Right lobe of liver (tissue), 6 donors: ENCODE measurements at regions not wholly inside any gene's neighbourhood (a gene's known extent, or its start where the extent isn't known, plus 50 kb on each side); places are given as distances from the start of the nearest gene placed in this dataset.

Experiments
- ATAC-seq, 4 donors: fragments of 200-7000 bp; cut with Tn5 transposase; one replicate each; pipeline ENCODE4 v1.9.1; 2020; ENCODE audit warnings: mild to moderate bottlenecking in 4 of 4, moderate library complexity in 4 of 4
- DNase-seq, 3 donors: peaks; one replicate each; pipeline ENCODE4 v3.0.0-alpha.2; 2020
- H3K27ac ChIP-seq, 3 donors: fragments of 200-600 bp; one replicate each; pipeline ENCODE4 v1.8.0; 2022
- H3K27me3 ChIP-seq, 2 donors: fragments of 200-600 bp; one replicate each; pipeline ENCODE4 v1.8.0; 2022
- H3K36me3 ChIP-seq, 4 donors: fragments of 200-600 bp; sonication (generic) in 1 of 4; one replicate each; pipeline versions ENCODE4 v1.5.1 to v1.8.0; 2017 to 2022; ENCODE audit warnings: control low read depth in 1 of 4
- H3K4me1 ChIP-seq, 4 donors: fragments of 200-600 bp; sonication (generic) in 1 of 4; one replicate each; pipeline versions ENCODE4 v1.5.1 to v1.8.0; 2017 to 2022; ENCODE audit warnings: control low read depth in 1 of 4
- H3K4me3 ChIP-seq, 3 donors: fragments of 200-600 bp; one replicate each; pipeline ENCODE4 v1.8.0; 2022
- H3K9me3 ChIP-seq, 4 donors: fragments of 200-600 bp; sonication (generic) in 1 of 4; one replicate each; pipeline versions ENCODE4 v1.5.1 to v1.8.0; 2017 to 2022; ENCODE audit warnings: control low read depth in 1 of 4
- POLR2A ChIP-seq: fragments of 450-650 bp; IDR thresholded peaks from one replicate; pipeline ENCODE4 v1.6.1; 2017; ENCODE audit warnings: antibody characterized with exemption, mild to moderate bottlenecking
- WGBS: methylation state at CpG from one replicate; pipeline ENCODE4 v1.1.6; 2018; ENCODE audit warnings: low coverage, low lambda C conversion rate; ENCODE audit not compliant: insufficient coverage; ENCODE audit errors: missing lambda C conversion rate; 5-methylcytosine and 5-hydroxymethylcytosine counted together
- intact Hi-C, 2 donors: fragments of 100-400 bp; cut with DNase I; formaldehyde crosslinking; loops; one replicate each; pipeline versions ENCODE4 v1.11.2 to v1.14.1; 2022
- TF ChIP-seq, protein P1 (sequence below), 4 donors: fragments of 200-600 bp in 3 of 4; fragments of 450-650 bp in 1 of 4; IDR thresholded peaks; one replicate each; pipeline versions ENCODE4 v1.5.1 to v1.8.0; 2016 to 2022; ENCODE audit warnings: antibody characterized with exemption in 4 of 4, mild to moderate bottlenecking in 2 of 4
- donor health status: DM: no; HTN: yes; CAD: no.
- donor health status: DM: no; HTN: no; CAD: no.
- donor health status: DM: no; HTN: no; CAD: no.
- donor health status: DM: no; HTN: yes; CAD: no.
- donor health status: DM: no; HTN: yes; CAD: no.

DNA sequence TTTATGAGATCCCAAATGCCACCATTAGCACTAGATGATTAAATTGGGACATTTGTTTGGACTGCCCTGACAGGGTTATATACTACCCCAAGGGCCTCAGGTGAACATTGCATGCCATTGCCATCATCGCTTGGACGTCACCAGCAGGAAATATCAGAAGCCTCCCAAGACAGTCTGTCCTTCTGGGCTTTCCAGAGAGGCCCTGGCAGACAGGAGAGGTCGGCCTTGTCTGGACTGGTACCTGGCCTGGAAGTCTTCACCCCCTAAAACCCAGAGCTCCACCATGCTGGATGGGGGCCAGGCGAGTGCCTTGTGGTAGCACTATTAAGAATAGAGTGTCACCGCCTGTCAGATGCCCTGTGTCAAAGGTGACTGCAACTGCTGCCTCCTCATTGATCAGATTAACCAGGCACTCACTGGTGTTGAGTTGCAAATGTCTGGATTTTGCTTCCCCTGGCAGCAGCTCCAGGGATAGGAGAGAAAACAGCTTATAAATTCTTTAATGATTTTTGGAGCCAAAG, 324.1 kb upstream of the RASGRP1 start:
- Histone ChIP-seq H3K27me3 (no peaks in the 10 kb centered on the region), H3K36me3 (no peaks in the 10 kb centered on the region), H3K27ac (no peak overlapping the region), H3K4me1 (no peaks in the 10 kb centered on the region), H3K4me3 (no peak overlapping the region), H3K9me3 (no peaks in the 10 kb centered on the region)
- no peak for DNase-seq
- intact Hi-C loops, result no loop called here
- TF ChIP-seq, protein P1, sequence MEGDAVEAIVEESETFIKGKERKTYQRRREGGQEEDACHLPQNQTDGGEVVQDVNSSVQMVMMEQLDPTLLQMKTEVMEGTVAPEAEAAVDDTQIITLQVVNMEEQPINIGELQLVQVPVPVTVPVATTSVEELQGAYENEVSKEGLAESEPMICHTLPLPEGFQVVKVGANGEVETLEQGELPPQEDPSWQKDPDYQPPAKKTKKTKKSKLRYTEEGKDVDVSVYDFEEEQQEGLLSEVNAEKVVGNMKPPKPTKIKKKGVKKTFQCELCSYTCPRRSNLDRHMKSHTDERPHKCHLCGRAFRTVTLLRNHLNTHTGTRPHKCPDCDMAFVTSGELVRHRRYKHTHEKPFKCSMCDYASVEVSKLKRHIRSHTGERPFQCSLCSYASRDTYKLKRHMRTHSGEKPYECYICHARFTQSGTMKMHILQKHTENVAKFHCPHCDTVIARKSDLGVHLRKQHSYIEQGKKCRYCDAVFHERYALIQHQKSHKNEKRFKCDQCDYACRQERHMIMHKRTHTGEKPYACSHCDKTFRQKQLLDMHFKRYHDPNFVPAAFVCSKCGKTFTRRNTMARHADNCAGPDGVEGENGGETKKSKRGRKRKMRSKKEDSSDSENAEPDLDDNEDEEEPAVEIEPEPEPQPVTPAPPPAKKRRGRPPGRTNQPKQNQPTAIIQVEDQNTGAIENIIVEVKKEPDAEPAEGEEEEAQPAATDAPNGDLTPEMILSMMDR (IDR thresholded peaks at IDR 0.05), result no peak
- no peak for TF ChIP-seq POLR2A
- ATAC-seq, result no peak
- 100% methylated on average over 2 of the region's 5 CpGs for WGBS

DNA sequence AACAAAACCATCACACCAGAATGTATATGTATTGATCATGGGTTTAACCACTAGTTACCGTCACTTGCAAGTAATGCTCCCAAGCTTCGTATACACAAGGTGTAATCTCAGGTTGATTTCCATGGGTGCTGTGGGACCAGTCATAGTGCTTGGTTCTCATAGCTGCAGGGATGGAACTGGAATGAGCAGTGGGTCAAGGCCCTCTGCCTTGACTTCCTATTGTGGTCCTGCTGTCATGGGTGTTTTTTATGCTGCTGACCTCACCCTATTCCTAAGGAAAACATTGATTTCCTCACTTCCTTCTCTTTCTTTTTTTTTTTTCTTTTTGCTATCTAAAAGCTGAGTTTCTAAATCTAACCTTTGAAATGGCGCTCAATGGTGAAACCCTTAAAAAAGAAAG, 325.6 kb upstream of the RASGRP1 start:
- no peak overlapping the region for H3K27ac ChIP-seq
- no peaks in the 10 kb centered on the region for H3K9me3 ChIP-seq
- TF ChIP-seq POLR2A, result no peak
- TF ChIP-seq, protein P1 (IDR thresholded peaks at IDR 0.05), result no peak
- no peaks in the 10 kb centered on the region for H3K36me3 ChIP-seq
- WGBS, result 95% methylated on average over 3 of the region's 3 CpGs
- no peak overlapping the region for H3K4me3 ChIP-seq
- H3K4me1 ChIP-seq, result no peaks in the 10 kb centered on the region
- no peaks in the 10 kb centered on the region for H3K27me3 ChIP-seq
- intact Hi-C loops, result no loop called here
- no peak for DNase-seq
- no peak for ATAC-seq

DNA sequence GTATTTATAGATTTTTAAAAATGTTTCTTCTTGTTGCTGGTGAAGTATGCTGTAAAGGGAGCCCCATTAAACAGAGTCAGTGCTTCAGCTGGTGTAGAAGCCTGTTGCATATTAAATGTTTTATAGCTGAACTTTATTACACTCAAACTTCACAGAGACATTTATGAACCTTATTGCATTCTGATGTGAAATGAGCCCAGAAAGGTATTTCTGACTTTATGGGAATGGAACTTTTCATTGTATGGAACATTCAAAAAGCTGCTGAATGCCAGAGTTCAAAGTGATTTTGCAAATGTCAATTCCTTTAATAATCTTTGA, 329.3 kb upstream of the RASGRP1 start:
- ATAC-seq, result no peak
- Histone ChIP-seq H3K27ac (no peak overlapping the region), H3K9me3 (no peaks in the 10 kb centered on the region), H3K36me3 (no peaks in the 10 kb centered on the region), H3K27me3 (no peaks in the 10 kb centered on the region), H3K4me1 (no peaks in the 10 kb centered on the region), H3K4me3 (no peak overlapping the region)
- intact Hi-C loops, result no loop called here
- DNase-seq, result no peak
- TF ChIP-seq POLR2A, result no peak
- TF ChIP-seq, protein P1 (IDR thresholded peaks at IDR 0.05), result no peak

DNA sequence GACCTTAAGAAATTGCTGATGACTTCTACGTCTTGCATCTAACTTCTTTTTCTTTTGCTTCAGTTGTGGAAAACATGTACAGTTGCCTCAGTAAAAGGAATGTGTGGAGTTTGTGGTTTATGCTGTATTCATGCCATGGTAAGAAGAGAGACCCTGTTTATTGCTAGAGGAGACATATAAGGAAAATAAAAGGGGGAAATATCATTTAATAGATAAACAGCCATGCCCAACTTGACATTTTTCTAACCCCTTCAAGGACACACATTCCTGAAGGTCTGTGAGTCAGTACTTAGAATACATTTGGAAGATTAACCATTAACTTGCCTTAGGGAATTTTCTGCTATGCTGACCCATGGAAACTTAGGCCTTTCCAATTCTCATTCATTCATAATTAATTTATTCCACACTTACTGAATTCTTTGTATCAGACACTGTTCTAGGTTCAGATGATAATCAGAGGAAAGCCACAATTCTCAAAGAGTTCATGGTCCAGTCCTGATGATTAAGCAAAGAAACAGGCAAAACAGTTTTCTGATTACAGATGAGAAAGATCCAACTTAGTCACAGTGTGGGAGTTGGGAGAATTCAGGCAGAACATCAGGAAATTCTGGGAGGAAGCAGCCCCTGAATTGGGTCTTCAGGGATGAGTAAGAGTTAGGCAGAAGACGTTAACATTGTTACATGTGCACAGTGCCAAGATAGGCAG, 329.8 kb upstream of the RASGRP1 start:
- intact Hi-C loops, result no loop called here
- Histone ChIP-seq H3K9me3 (no peaks in the 10 kb centered on the region), H3K27ac (no peak overlapping the region), H3K4me1 (no peaks in the 10 kb centered on the region), H3K36me3 (no peaks in the 10 kb centered on the region), H3K27me3 (no peaks in the 10 kb centered on the region), H3K4me3 (no peak overlapping the region)
- TF ChIP-seq, protein P1 (IDR thresholded peaks at IDR 0.05), result no peak
- no peak for TF ChIP-seq POLR2A
- WGBS, result 51% methylated on average over 2 of the region's 2 CpGs
- ATAC-seq (peak in 1 of 4 donors; percentile 12), DNase-seq (no peak)
